Hepatocyte (in vitro differentiated cells): ENCODE measurements at regions not wholly inside any gene's neighbourhood (a gene's known extent, or its start where the extent isn't known, plus 50 kb on each side); places are given as distances from the start of the nearest gene placed in this dataset.
"Not testable (repeated sequence)": the region's sequence is repeated elsewhere in the genome, so short reads cannot be mapped to it uniquely, and the experiment has no call there.

Experiments used
- CTCF ChIP-seq: fragments of 200-600 bp; sonication (generic); IDR thresholded peaks from 2 replicates; pipeline ENCODE4 v1.5.1; 2016; ENCODE audit warnings: antibody characterized with exemption, mild to moderate bottlenecking; ENCODE audit not compliant: poor library complexity
- EZH2 ChIP-seq: fragments of 200-600 bp; sonication (generic); IDR thresholded peaks from 2 replicates; pipeline ENCODE4 v1.6.1; 2016; ENCODE audit warnings: antibody characterized with exemption, mild to moderate bottlenecking, borderline replicate concordance
- EZH2phosphoT487 ChIP-seq: fragments of 200-600 bp; sonication (generic); IDR thresholded peaks from one replicate; pipeline ENCODE4 v1.6.1; 2018; ENCODE audit warnings: antibody characterized with exemption, mild to moderate bottlenecking, low read depth, moderate library complexity; ENCODE audit not compliant: unreplicated experiment, severe bottlenecking

GRCh38 chr5:110838357-110838756 is 99.5 kb downstream of the SLC25A46 start:
- TF ChIP-seq CTCF, EZH2, EZH2phosphoT487: not testable (repeated sequence)
